Glutamatergic neuron (in vitro differentiated cells): ENCODE measurements at regions not wholly inside any gene's neighbourhood (a gene's known extent, or its start where the extent isn't known, plus 50 kb on each side); places are given as distances from the start of the nearest gene placed in this dataset.

Experiments
- DNase-seq: peaks from one replicate; pipeline ENCODE4 v3.0.0; 2022
- H3K27ac Mint-ChIP-seq: one replicate; pipeline ENCODE4 v1.8.0; 2020; ENCODE audit warnings: mild to moderate bottlenecking, mixed read lengths, inconsistent platforms; ENCODE audit not compliant: unreplicated experiment
- H3K27me3 Mint-ChIP-seq: one replicate; pipeline ENCODE4 v1.8.0; 2020; ENCODE audit warnings: mild to moderate bottlenecking, moderate library complexity, mixed read lengths, inconsistent platforms; ENCODE audit not compliant: unreplicated experiment
- H3K36me3 Mint-ChIP-seq: one replicate; pipeline ENCODE4 v1.8.0; 2020; ENCODE audit warnings: mild to moderate bottlenecking, mixed read lengths, inconsistent platforms; ENCODE audit not compliant: unreplicated experiment
- H3K4me1 Mint-ChIP-seq: one replicate; pipeline ENCODE4 v1.8.0; 2020; ENCODE audit warnings: mild to moderate bottlenecking, low read depth, mixed read lengths, inconsistent platforms; ENCODE audit not compliant: unreplicated experiment
- H3K4me3 Mint-ChIP-seq: one replicate; pipeline ENCODE4 v1.8.0; 2020; ENCODE audit warnings: mild to moderate bottlenecking, mixed read lengths, inconsistent platforms; ENCODE audit not compliant: unreplicated experiment
- H3K9me3 Mint-ChIP-seq: one replicate; pipeline ENCODE4 v1.8.0; 2020; ENCODE audit warnings: mild to moderate bottlenecking, moderate library complexity, mixed read lengths, inconsistent platforms; ENCODE audit not compliant: unreplicated experiment
- CTCF ChIP-seq: fragments of 200-600 bp; sonication (generic); IDR thresholded peaks from one replicate; pipeline ENCODE4 v1.5.0; 2021; ENCODE audit not compliant: partially characterized antibody, unreplicated experiment

- Mint-ChIP-seq H3K9me3 (peaks cover 8% of the 10 kb centered on the region), H3K4me3 (no peak overlapping the region), H3K36me3 (peaks cover 15% of the 10 kb centered on the region), H3K4me1 (peaks cover 16% of the 10 kb centered on the region), H3K27me3 (peaks cover 3% of the 10 kb centered on the region), H3K27ac (no peak overlapping the region)
- no peak for DNase-seq
- TF ChIP-seq CTCF: no peak
Measured at GRCh38 chr1:187460093-187460492, 631.3 kb downstream of the PLA2G4A start.

- H3K4me1 Mint-ChIP-seq: no peaks in the 10 kb centered on the region
- H3K4me3 Mint-ChIP-seq: no peak overlapping the region
- H3K27me3 Mint-ChIP-seq: peaks cover 3% of the 10 kb centered on the region
- H3K36me3 Mint-ChIP-seq: peaks cover 18% of the 10 kb centered on the region
- DNase-seq: no peak
- H3K27ac Mint-ChIP-seq: no peak overlapping the region
- no peak for TF ChIP-seq CTCF
- peaks cover 7% of the 10 kb centered on the region for H3K9me3 Mint-ChIP-seq
Measured at GRCh38 chr1:187464320-187464719, 635.6 kb downstream of the PLA2G4A start.

GRCh38 chr1:187465441-187465840, 636.7 kb downstream of the PLA2G4A start:
- H3K4me3 Mint-ChIP-seq: no peak overlapping the region
- no peak for TF ChIP-seq CTCF
- no peaks in the 10 kb centered on the region for H3K4me1 Mint-ChIP-seq
- H3K27ac Mint-ChIP-seq: no peak overlapping the region
- peaks cover 3% of the 10 kb centered on the region for H3K27me3 Mint-ChIP-seq
- no peak for DNase-seq
- peaks cover 7% of the 10 kb centered on the region for H3K9me3 Mint-ChIP-seq
- peaks cover 18% of the 10 kb centered on the region for H3K36me3 Mint-ChIP-seq

GRCh38 chr1:187469836-187470235, 641.1 kb downstream of the PLA2G4A start:
- no peak overlapping the region for H3K27ac Mint-ChIP-seq
- H3K27me3 Mint-ChIP-seq: peaks cover 3% of the 10 kb centered on the region
- TF ChIP-seq CTCF: no peak
- DNase-seq: no peak
- peaks cover 2% of the 10 kb centered on the region for H3K4me1 Mint-ChIP-seq
- H3K4me3 Mint-ChIP-seq: no peak overlapping the region
- H3K36me3 Mint-ChIP-seq: peaks cover 6% of the 10 kb centered on the region
- no peaks in the 10 kb centered on the region for H3K9me3 Mint-ChIP-seq

- H3K36me3 Mint-ChIP-seq: no peaks in the 10 kb centered on the region
- H3K4me1 Mint-ChIP-seq: peaks cover 2% of the 10 kb centered on the region
- H3K4me3 Mint-ChIP-seq: no peak overlapping the region
- H3K27me3 Mint-ChIP-seq: no peaks in the 10 kb centered on the region
- no peak for TF ChIP-seq CTCF
- H3K27ac Mint-ChIP-seq: no peak overlapping the region
- DNase-seq: no peak
- H3K9me3 Mint-ChIP-seq: no peaks in the 10 kb centered on the region
Measured at GRCh38 chr1:187471555-187471954, 642.8 kb downstream of the PLA2G4A start.
